Calu3 (cell line): ENCODE measurements at regions not wholly inside any gene's neighbourhood (a gene's known extent, or its start where the extent isn't known, plus 50 kb on each side); places are given as distances from the start of the nearest gene placed in this dataset.

Experiments
- BruUV-seq: library from RNA; stranded (reverse); fragments of 400-500 nt; replicated peaks from 2 replicates; lab custom pipeline; 2021; lab: Mats Ljungman, UMichigan
- CTCF ChIA-PET: fragments of 300-600 bp; sonication (Branson Sonifier 250); formaldehyde crosslinking; loops from one replicate; lab custom pipeline; 2022; ENCODE audit warnings: antibody characterized with exemption; lab: Charles Lee
- DNase-seq: peaks from one replicate; pipeline ENCODE4 v3.0.0; 2022
- H3K27ac Mint-ChIP-seq: one replicate; pipeline ENCODE4 v1.8.0; 2022; ENCODE audit warnings: mixed read lengths; ENCODE audit not compliant: unreplicated experiment
- H3K27me3 Mint-ChIP-seq: one replicate; pipeline ENCODE4 v1.8.0; 2022; ENCODE audit warnings: mixed read lengths; ENCODE audit not compliant: unreplicated experiment
- H3K36me3 Mint-ChIP-seq: one replicate; pipeline ENCODE4 v1.8.0; 2022; ENCODE audit warnings: mild to moderate bottlenecking, moderate library complexity, mixed read lengths; ENCODE audit not compliant: insufficient read depth, unreplicated experiment
- H3K4me1 Mint-ChIP-seq: one replicate; pipeline ENCODE4 v1.8.0; 2022; ENCODE audit warnings: mild to moderate bottlenecking, low read depth, mixed read lengths; ENCODE audit not compliant: unreplicated experiment
- H3K4me3 Mint-ChIP-seq: one replicate; pipeline ENCODE4 v1.8.0; 2022; ENCODE audit warnings: mild to moderate bottlenecking, low read depth, moderate library complexity, mixed read lengths; ENCODE audit not compliant: unreplicated experiment
- H3K9me3 Mint-ChIP-seq: one replicate; pipeline ENCODE4 v1.8.0; 2022; ENCODE audit warnings: low read depth, mixed read lengths; ENCODE audit not compliant: unreplicated experiment
- intact Hi-C: fragments of 100-400 bp; cut with micrococcal nuclease; formaldehyde crosslinking; loops from one replicate; pipeline ENCODE4 v1.10.0; 2022; ENCODE audit not compliant: unreplicated experiment
- TF ChIP-seq, protein P1 (sequence below): fragments of 200-600 bp; IDR thresholded peaks from one replicate; pipeline ENCODE4 v1.8.0; 2022; ENCODE audit warnings: antibody characterized with exemption; ENCODE audit not compliant: unreplicated experiment

DNA sequence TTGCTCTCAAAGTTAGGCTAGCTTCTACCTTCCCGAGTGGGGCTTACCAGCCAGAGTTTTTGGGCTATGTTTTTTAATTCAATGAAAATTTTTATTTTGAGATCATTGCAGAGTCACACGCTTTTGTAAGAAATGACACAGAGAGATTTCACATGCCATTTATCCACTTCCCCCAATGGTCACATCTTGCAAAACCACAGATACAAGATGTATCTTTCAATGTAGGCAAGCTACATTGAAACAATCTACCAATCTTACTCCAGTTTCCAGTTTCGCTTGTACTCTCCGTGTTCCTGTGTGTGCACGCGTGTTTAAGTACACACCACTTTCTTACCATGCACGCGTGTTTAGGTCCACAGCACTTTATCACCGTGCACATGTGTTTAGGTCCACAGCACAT lies 89.4 kb upstream of the LEP start:
- no peaks in the 10 kb centered on the region for H3K36me3 Mint-ChIP-seq
- intact Hi-C loops: no loop called here
- no TSS peak for BruUV-seq

GRCh38 chr7:128152721-128153120 lies 88.4 kb upstream of the LEP start:
- peaks cover 61% of the 10 kb centered on the region for H3K27me3 Mint-ChIP-seq
- H3K4me1 Mint-ChIP-seq: peaks cover 9% of the 10 kb centered on the region
- CTCF ChIA-PET: no interaction called here
- intact Hi-C loops: no loop called here
- DNase-seq: no peak
- TF ChIP-seq, protein P1, sequence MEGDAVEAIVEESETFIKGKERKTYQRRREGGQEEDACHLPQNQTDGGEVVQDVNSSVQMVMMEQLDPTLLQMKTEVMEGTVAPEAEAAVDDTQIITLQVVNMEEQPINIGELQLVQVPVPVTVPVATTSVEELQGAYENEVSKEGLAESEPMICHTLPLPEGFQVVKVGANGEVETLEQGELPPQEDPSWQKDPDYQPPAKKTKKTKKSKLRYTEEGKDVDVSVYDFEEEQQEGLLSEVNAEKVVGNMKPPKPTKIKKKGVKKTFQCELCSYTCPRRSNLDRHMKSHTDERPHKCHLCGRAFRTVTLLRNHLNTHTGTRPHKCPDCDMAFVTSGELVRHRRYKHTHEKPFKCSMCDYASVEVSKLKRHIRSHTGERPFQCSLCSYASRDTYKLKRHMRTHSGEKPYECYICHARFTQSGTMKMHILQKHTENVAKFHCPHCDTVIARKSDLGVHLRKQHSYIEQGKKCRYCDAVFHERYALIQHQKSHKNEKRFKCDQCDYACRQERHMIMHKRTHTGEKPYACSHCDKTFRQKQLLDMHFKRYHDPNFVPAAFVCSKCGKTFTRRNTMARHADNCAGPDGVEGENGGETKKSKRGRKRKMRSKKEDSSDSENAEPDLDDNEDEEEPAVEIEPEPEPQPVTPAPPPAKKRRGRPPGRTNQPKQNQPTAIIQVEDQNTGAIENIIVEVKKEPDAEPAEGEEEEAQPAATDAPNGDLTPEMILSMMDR: no peak
- BruUV-seq: no TSS peak
- H3K9me3 Mint-ChIP-seq: no peaks in the 10 kb centered on the region
- H3K27ac Mint-ChIP-seq: no peak overlapping the region
- no peaks in the 10 kb centered on the region for H3K36me3 Mint-ChIP-seq
- H3K4me3 Mint-ChIP-seq: no peak overlapping the region

More for the DNA sequence above, 89.4 kb upstream of the LEP start:
- no peak overlapping the region for H3K4me3 Mint-ChIP-seq
- TF ChIP-seq, protein P1: no peak
- peaks cover 64% of the 10 kb centered on the region for H3K27me3 Mint-ChIP-seq
- H3K27ac Mint-ChIP-seq: no peak overlapping the region
- DNase-seq: no peak
- H3K9me3 Mint-ChIP-seq: no peaks in the 10 kb centered on the region
- CTCF ChIA-PET: no interaction called here
- H3K4me1 Mint-ChIP-seq: peaks cover 9% of the 10 kb centered on the region

DNA sequence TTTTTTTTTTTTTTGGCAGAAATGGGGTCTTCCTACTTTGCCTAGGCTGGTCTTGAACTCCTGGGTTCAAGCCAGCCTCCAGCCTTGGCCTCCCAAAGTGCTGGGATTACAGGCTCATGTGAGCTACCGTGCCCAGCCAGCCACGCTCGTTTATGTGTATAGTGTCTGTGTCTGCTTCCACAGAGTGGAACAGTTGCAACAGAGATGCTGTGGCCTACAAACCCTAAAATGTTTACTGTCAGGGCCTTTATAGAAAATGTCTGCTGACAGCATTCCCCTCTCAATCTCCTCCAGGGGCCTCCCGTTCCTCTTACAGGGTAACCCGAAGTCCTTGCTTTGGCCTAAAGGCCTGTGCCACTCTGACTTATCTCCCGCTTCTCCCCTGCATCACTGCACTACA lies 87.6 kb upstream of the LEP start:
- H3K9me3 Mint-ChIP-seq: no peaks in the 10 kb centered on the region
- H3K4me1 Mint-ChIP-seq: peaks cover 9% of the 10 kb centered on the region
- no peak overlapping the region for H3K4me3 Mint-ChIP-seq
- BruUV-seq: no TSS peak
- TF ChIP-seq, protein P1: no peak
- intact Hi-C loops: no loop called here
- no peaks in the 10 kb centered on the region for H3K36me3 Mint-ChIP-seq
- no peak overlapping the region for H3K27ac Mint-ChIP-seq
- DNase-seq: no peak
- CTCF ChIA-PET: no interaction called here
- peaks cover 61% of the 10 kb centered on the region for H3K27me3 Mint-ChIP-seq

DNA sequence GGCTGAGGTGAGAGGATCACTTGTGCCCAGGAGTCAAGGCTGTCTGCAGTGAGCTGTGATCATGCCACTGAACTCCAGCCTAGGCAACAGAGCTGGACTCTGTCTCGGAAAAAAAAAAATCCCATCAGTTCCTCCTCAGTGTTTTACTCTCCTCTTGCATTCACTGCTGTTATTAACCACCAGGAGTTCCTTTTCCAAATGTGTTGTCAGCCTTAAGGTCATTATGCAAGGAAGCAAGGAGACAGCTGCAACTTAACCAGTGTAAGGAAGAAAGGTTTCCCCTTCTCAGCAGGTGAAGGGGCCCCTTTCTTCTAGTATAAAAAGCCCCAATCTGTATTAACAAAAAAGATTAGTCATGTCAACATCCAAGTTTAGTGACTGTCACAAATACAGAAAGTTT lies 86.6 kb upstream of the LEP start:
- no peaks in the 10 kb centered on the region for H3K9me3 Mint-ChIP-seq
- H3K36me3 Mint-ChIP-seq: no peaks in the 10 kb centered on the region
- no peak overlapping the region for H3K4me3 Mint-ChIP-seq
- peaks cover 61% of the 10 kb centered on the region for H3K27me3 Mint-ChIP-seq
- DNase-seq: no peak
- H3K27ac Mint-ChIP-seq: no peak overlapping the region
- H3K4me1 Mint-ChIP-seq: no peaks in the 10 kb centered on the region
- CTCF ChIA-PET: no interaction called here
- BruUV-seq: no TSS peak
- TF ChIP-seq, protein P1: no peak
- intact Hi-C loops: no loop called here
